ENCODE measurements at regions not wholly inside any gene's neighbourhood (a gene's known extent, or its start where the extent isn't known, plus 50 kb on each side); places are given as distances from the start of the nearest gene placed in this dataset.

DNA sequence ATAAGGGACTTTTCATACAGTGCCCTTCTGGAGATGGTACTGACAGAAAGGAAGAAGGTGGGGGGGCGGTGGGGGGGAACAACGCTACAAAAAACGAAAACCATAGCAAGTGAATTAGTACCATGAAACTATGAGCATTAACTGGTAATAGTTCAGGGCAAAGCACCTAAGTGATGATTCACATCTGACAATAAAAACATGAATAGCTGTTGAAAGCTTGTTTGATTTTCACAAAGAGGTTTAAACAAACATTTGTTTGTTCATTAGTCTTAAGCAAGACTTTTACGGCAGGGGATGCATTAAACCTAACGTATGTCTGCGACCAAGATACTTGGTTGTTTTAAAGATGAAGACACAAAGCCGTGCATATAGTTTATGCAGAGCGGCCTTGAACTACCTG, 177.5 kb downstream of the LMO4 start:
- H3K36me3 Mint-ChIP-seq (ENCODE audit: low read depth), result no peaks in the 10 kb centered on the region
- H3K27me3 Mint-ChIP-seq, result no peaks in the 10 kb centered on the region
- H3K4me1 Mint-ChIP-seq (ENCODE audit: low read depth), result peaks cover 8% of the 10 kb centered on the region
- H3K9me3 Mint-ChIP-seq, result peaks cover 10% of the 10 kb centered on the region
- H3K4me3 Mint-ChIP-seq, result no peak overlapping the region
- no peak overlapping the region for H3K27ac Mint-ChIP-seq
- intact Hi-C loops (cut with micrococcal nuclease), result no loop called here

- no peak overlapping the region for H3K4me3 Mint-ChIP-seq
- H3K27me3 Mint-ChIP-seq, result no peaks in the 10 kb centered on the region
- no peak overlapping the region for H3K27ac Mint-ChIP-seq
- H3K9me3 Mint-ChIP-seq, result no peaks in the 10 kb centered on the region
- peaks cover 18% of the 10 kb centered on the region for H3K4me1 Mint-ChIP-seq (ENCODE audit: low read depth)
- intact Hi-C loops (cut with micrococcal nuclease), result no loop called here
- no peaks in the 10 kb centered on the region for H3K36me3 Mint-ChIP-seq (ENCODE audit: low read depth)
Measured at GRCh38 chr1:87508247-87508787, 179.6 kb downstream of the LMO4 start.

GRCh38 chr1:87510540-87510939, 181.9 kb downstream of the LMO4 start:
- no peak overlapping the region for H3K4me3 Mint-ChIP-seq
- H3K4me1 Mint-ChIP-seq (ENCODE audit: low read depth), result peaks cover 18% of the 10 kb centered on the region
- H3K36me3 Mint-ChIP-seq (ENCODE audit: low read depth), result no peaks in the 10 kb centered on the region
- no peaks in the 10 kb centered on the region for H3K9me3 Mint-ChIP-seq
- H3K27ac Mint-ChIP-seq, result no peak overlapping the region
- intact Hi-C loops (cut with micrococcal nuclease), result no loop called here
- no peaks in the 10 kb centered on the region for H3K27me3 Mint-ChIP-seq

DNA sequence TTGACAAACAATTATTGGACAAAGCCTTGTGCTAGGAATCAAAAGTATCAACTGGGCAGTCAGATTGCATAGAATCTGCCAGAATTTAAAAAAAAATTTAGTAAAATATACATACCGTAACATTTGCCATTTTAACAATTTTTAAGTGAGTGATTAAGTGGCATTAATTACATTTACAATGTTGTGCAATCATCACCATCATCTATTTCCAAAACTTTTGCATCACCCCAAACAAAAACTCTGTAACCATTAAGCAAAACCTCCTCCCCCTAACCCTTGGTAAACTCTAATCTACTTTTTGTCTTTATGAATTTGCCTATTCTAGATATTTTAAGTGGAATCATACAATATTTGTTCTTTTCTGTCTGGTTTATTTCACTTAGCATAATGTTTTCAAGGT, 182.8 kb downstream of the LMO4 start:
- H3K4me1 Mint-ChIP-seq (ENCODE audit: low read depth), result peaks cover 18% of the 10 kb centered on the region
- H3K4me3 Mint-ChIP-seq, result no peak overlapping the region
- no peaks in the 10 kb centered on the region for H3K27me3 Mint-ChIP-seq
- intact Hi-C loops (cut with micrococcal nuclease), result no loop called here
- no peak overlapping the region for H3K27ac Mint-ChIP-seq
- no peaks in the 10 kb centered on the region for H3K36me3 Mint-ChIP-seq (ENCODE audit: low read depth)
- no peaks in the 10 kb centered on the region for H3K9me3 Mint-ChIP-seq

DNA sequence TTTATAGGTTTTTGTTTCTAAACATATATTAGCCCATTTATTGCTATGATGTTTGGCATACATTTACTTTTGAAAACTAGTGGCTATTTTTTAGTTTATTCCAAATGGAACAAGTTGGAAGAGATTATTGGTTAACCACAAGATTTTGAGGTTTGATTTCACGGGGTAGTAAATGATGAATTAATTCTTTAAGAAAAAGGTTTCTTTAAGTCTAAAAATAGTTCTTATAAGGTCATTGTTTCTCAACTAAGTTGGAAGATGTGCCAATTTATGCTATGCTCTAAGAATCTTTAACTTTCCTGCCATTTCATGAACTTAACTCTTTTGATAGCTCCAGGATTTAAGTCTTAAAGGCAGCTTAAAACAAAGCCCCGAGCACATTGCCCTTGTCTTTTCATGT, 183.8 kb downstream of the LMO4 start:
- H3K36me3 Mint-ChIP-seq (ENCODE audit: low read depth), result no peaks in the 10 kb centered on the region
- peaks cover 10% of the 10 kb centered on the region for H3K4me1 Mint-ChIP-seq (ENCODE audit: low read depth)
- H3K9me3 Mint-ChIP-seq, result no peaks in the 10 kb centered on the region
- H3K27ac Mint-ChIP-seq, result no peak overlapping the region
- intact Hi-C loops (cut with micrococcal nuclease), result no loop called here
- H3K4me3 Mint-ChIP-seq, result no peak overlapping the region
- H3K27me3 Mint-ChIP-seq, result no peaks in the 10 kb centered on the region

DNA sequence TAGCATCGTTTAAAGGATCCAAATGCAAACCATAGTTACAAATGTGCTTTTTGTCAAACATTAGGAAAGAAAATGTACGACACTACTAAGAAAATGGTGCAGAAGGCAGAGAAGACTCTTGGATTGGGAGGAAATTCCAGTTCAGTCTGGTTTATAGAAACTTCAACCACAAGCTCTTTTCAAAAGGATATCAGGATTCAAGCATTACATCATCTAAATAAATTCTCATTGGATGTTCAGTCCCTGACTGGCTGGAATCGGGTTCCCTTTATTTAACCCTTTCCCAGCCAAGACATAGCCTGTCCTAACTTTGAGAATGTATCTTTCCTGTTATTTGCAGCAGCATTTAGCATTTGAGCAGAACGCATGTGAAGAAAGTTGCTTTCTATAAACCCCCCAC, 184.6 kb downstream of the LMO4 start:
- intact Hi-C loops (cut with micrococcal nuclease), result no loop called here

GRCh38 chr1:87513966-87514660, 185.4 kb downstream of the LMO4 start:
- H3K4me3 Mint-ChIP-seq, result no peak overlapping the region
- no peaks in the 10 kb centered on the region for H3K27me3 Mint-ChIP-seq
- peaks cover 10% of the 10 kb centered on the region for H3K4me1 Mint-ChIP-seq (ENCODE audit: low read depth)
- no peaks in the 10 kb centered on the region for H3K9me3 Mint-ChIP-seq
- intact Hi-C loops (cut with micrococcal nuclease), result no loop called here
- H3K36me3 Mint-ChIP-seq (ENCODE audit: low read depth), result no peaks in the 10 kb centered on the region
- H3K27ac Mint-ChIP-seq, result no peak overlapping the region

More for the DNA sequence above, 184.6 kb downstream of the LMO4 start:
- H3K4me3 Mint-ChIP-seq, result no peak overlapping the region
- no peak overlapping the region for H3K27ac Mint-ChIP-seq
- H3K9me3 Mint-ChIP-seq, result no peaks in the 10 kb centered on the region
- H3K36me3 Mint-ChIP-seq (ENCODE audit: low read depth), result no peaks in the 10 kb centered on the region
- H3K27me3 Mint-ChIP-seq, result no peaks in the 10 kb centered on the region
- H3K4me1 Mint-ChIP-seq (ENCODE audit: low read depth), result peaks cover 10% of the 10 kb centered on the region

GRCh38 chr1:87515781-87516180, 187.1 kb downstream of the LMO4 start:
- Mint-ChIP-seq H3K27ac (no peak overlapping the region), H3K4me1 (ENCODE audit: low read depth) (peaks cover 10% of the 10 kb centered on the region), H3K27me3 (no peaks in the 10 kb centered on the region), H3K4me3 (no peak overlapping the region), H3K9me3 (no peaks in the 10 kb centered on the region), H3K36me3 (ENCODE audit: low read depth) (no peaks in the 10 kb centered on the region)
- intact Hi-C loops (cut with micrococcal nuclease), result no loop called here

DNA sequence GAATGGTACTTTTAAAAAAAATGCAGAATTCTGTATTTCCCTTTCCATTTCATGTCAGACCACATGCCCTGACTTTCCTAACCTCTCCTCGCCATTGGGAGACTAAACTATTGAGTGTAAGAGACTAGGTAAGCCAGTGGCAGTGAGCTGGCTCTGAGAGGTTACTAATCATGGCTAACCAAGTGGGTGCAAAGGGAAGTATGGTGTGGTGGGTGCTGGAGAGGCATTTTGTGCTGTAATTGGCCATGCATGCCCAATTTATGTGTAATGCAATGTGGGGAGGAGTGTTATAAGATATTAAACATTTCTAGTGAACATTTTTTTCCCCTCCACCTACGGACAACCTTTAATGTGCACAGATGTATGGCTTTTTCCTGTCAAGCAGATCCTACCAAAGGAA, 190.1 kb downstream of the LMO4 start:
- intact Hi-C loops (cut with micrococcal nuclease), result no loop called here
- Mint-ChIP-seq H3K36me3 (ENCODE audit: low read depth) (no peaks in the 10 kb centered on the region), H3K27me3 (no peaks in the 10 kb centered on the region), H3K4me3 (no peak overlapping the region), H3K27ac (no peak overlapping the region), H3K4me1 (ENCODE audit: low read depth) (no peaks in the 10 kb centered on the region), H3K9me3 (no peaks in the 10 kb centered on the region)

DNA sequence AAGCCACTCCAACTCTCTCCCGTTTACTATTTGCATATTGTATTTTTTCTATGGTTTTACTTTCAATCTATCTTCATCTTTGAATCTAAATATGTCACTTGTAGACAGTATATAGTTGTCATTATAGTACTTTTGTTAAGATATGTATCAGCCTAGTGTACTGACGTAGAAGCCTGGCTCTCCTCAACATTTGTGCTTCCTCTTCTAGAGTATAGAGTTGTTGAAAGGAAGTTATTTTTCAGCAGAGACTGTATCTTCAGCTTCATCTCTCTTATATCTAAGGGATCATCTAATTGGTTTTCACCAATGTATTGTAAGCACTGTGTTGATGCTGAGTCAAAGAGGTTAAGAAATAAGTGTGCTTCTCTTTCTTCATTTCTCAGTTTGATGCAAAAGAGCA, 192.8 kb downstream of the LMO4 start:
- intact Hi-C loops (cut with micrococcal nuclease), result no loop called here
- H3K27ac Mint-ChIP-seq, result no peak overlapping the region
- no peaks in the 10 kb centered on the region for H3K9me3 Mint-ChIP-seq
- no peaks in the 10 kb centered on the region for H3K4me1 Mint-ChIP-seq (ENCODE audit: low read depth)
- no peaks in the 10 kb centered on the region for H3K27me3 Mint-ChIP-seq
- H3K4me3 Mint-ChIP-seq, result no peak overlapping the region
- H3K36me3 Mint-ChIP-seq (ENCODE audit: low read depth), result no peaks in the 10 kb centered on the region

DNA sequence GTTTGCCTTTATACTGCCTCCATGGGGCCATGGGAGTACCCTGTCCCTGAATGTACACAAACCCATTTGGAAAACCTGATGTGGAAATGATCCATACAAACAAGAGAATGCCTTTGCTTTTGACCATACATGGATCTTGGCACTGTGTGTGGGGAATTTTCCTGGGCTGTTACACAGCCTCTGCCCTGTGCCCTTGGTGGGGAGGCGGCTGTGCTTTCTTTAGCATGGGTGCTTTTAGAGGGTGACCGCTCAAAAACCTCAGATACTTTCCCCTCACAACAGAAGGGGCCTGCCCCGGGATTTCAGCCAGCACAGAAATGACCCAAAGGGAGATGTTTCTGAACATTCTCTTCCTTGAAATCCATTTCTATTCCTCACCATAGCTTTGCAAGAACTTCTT, 194.8 kb downstream of the LMO4 start:
- Mint-ChIP-seq H3K4me1 (ENCODE audit: low read depth) (no peaks in the 10 kb centered on the region), H3K36me3 (ENCODE audit: low read depth) (no peaks in the 10 kb centered on the region), H3K9me3 (peaks cover 5% of the 10 kb centered on the region), H3K27me3 (no peaks in the 10 kb centered on the region), H3K27ac (no peak overlapping the region), H3K4me3 (no peak overlapping the region)
- intact Hi-C loops (cut with micrococcal nuclease), result no loop called here

- intact Hi-C loops (cut with micrococcal nuclease), result no loop called here
- Mint-ChIP-seq H3K9me3 (peaks cover 11% of the 10 kb centered on the region), H3K27me3 (no peaks in the 10 kb centered on the region), H3K36me3 (ENCODE audit: low read depth) (no peaks in the 10 kb centered on the region), H3K4me1 (ENCODE audit: low read depth) (no peaks in the 10 kb centered on the region), H3K4me3 (no peak overlapping the region), H3K27ac (no peak overlapping the region)
Measured at GRCh38 chr1:87524021-87524754, 195.5 kb downstream of the LMO4 start.

GRCh38 chr1:87528754-87529517, 200.3 kb downstream of the LMO4 start:
- Mint-ChIP-seq H3K36me3 (ENCODE audit: low read depth) (no peaks in the 10 kb centered on the region), H3K9me3 (peaks cover 11% of the 10 kb centered on the region), H3K27ac (no peak overlapping the region), H3K27me3 (no peaks in the 10 kb centered on the region), H3K4me3 (no peak overlapping the region), H3K4me1 (ENCODE audit: low read depth) (no peaks in the 10 kb centered on the region)
- intact Hi-C loops (cut with micrococcal nuclease), result no loop called here

Measured in dendritic cell treated with granulocyte-macrophage colony-stimulating factor and Interleukin-4, amounts not matched to agents 40 ng/mL and 50 ng/mL, for 4 days (primary cell).